Suppressor macrophage treated with lipopolysaccharide for 1 hour (primary cell): ENCODE measurements at regions not wholly inside any gene's neighbourhood (a gene's known extent, or its start where the extent isn't known, plus 50 kb on each side); places are given as distances from the start of the nearest gene placed in this dataset.
"Not testable (repeated sequence)": the region's sequence is repeated elsewhere in the genome, so short reads cannot be mapped to it uniquely, and the experiment has no call there.

Source experiments
- DNase-seq, 3 donors: peaks; one replicate each; pipeline ENCODE4 v3.0.0-alpha.2; 2020 to 2022

GRCh38 chr7:124101173-124101768 is 68.4 kb upstream of the TMEM229A start:
- DNase-seq = peak in 2 of 3 donors; percentile 4 to 7

- DNase-seq = no peak
These were observed 67.3 kb upstream of the TMEM229A start for GRCh38 chr7:124100190-124100589.

DNA sequence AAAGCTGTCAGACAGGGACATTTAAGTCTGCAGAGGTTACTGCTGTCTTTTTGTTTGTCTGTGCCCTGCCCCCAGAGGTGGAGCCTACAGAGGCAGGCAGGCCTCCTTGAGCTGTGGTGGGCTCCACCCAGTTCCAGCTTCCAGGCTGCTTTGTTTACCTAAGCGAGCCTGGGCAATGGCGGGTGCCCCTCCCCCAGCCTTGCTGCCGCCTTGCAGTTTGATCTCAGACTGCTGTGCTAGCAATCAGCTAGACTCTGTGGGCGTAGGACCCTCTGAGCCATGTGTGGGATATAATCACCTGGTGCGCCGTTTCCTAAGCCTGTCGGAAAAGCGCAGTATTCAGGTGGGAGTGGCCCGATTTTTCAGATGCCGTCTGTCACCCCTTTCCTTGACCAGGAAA is 66.7 kb upstream of the TMEM229A start:
- not testable (repeated sequence) for DNase-seq

GRCh38 chr7:124089621-124090020 is 56.8 kb upstream of the TMEM229A start:
- DNase-seq = no peak

- no peak for DNase-seq
These were observed 55.7 kb upstream of the TMEM229A start for GRCh38 chr7:124088590-124088989.

- DNase-seq = no peak
These were observed 54.0 kb upstream of the TMEM229A start for GRCh38 chr7:124086843-124087242.

DNA sequence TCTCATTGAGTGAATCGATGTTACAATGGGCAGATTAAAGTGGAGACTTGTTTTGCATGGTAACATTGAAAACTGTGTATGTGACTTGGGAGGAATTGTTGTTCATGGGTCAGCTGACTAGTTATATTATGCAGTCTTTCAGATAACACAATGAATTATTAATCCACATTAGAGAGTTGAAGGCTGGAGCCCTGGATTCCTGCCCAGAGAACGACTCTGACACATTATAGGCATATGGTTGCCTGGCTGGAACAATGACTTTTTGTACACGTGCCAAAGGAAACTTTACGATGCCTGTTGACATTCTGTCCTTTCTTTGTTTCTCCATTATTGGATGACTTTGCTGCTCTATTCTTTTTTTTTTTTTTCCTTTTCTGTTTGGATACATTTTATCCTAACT is 52.3 kb upstream of the TMEM229A start:
- DNase-seq = no peak

- no peak for DNase-seq
These were observed 51.2 kb upstream of the TMEM229A start for GRCh38 chr7:124084024-124084423.
